ENCODE measurements at regions not wholly inside any gene's neighbourhood (a gene's known extent, or its start where the extent isn't known, plus 50 kb on each side); places are given as distances from the start of the nearest gene placed in this dataset.
A peak's percentile ranks its signal among the peaks of the same experiment; 100 is the strongest.

GRCh38 chr22:48380016-48380665, 1447.5 kb downstream of the BRD1 start:
- no peak for ATAC-seq (replicated peaks in 1 of 4)

GRCh38 chr22:48379371-48379770, 1448.3 kb downstream of the BRD1 start:
- ChIA-PET POLR2A (no interaction called here), CTCF (no interaction called here)
- Mint-ChIP-seq H3K9me3 (peaks cover 3 to 9% (median 5%) of the 10 kb centered on the region in 3 donors), H3K27me3 (peaks cover 4 to 14% of the 10 kb centered on the region in 2 donors), H3K4me1 (no peaks in the 10 kb centered on the region), H3K4me3 (no peak overlapping the region), H3K27ac (no peak overlapping the region), H3K36me3 (no peaks in the 10 kb centered on the region)
- Histone ChIP-seq H3K9me3 (no peaks in the 10 kb centered on the region), H3K27me3 (replicated peaks in 1 of 2; ENCODE audit: control insufficient read depth in 2 of 2, extremely low read depth in 1 of 2, insufficient read depth in 2 of 2, low read length in 1 of 2) (peaks cover 0 to 22% of the 10 kb centered on the region in 2 experiments), H3K36me3 (ENCODE audit: control insufficient read depth in 2 of 2, extremely low read depth in 1 of 2, insufficient read depth in 1 of 2, low read length in 1 of 2) (no peaks in the 10 kb centered on the region), H3K4me1 (ENCODE audit: control insufficient read depth in 1 of 2, extremely low read depth in 1 of 2, insufficient read depth in 2 of 2, low read length in 2 of 2) (no peaks in the 10 kb centered on the region), H3K27ac (ENCODE audit: low read length) (no peak overlapping the region), H3K4me3 (ENCODE audit: control insufficient read depth in 1 of 2, extremely low read depth in 1 of 2, low read length in 1 of 2) (no peak overlapping the region)
- ATAC-seq (replicated peaks in 1 of 4) (no peak), DNase-seq (no peak)
- WGBS (ENCODE audit: insufficient coverage): 96% methylated on average over 10 of the region's 13 CpGs

More at GRCh38 chr22:48380016-48380665, 1447.5 kb downstream of the BRD1 start:
- peaks cover 10 to 12% (median 11%) of the 10 kb centered on the region in 3 donors for H3K9me3 Mint-ChIP-seq
- H3K36me3 ChIP-seq (ENCODE audit: control insufficient read depth in 2 of 2, extremely low read depth in 1 of 2, insufficient read depth in 1 of 2, low read length in 1 of 2): no peaks in the 10 kb centered on the region
- H3K27ac ChIP-seq (ENCODE audit: low read length): no peak overlapping the region
- 97% methylated on average over 13 of the region's 13 CpGs for WGBS (ENCODE audit: insufficient coverage)
- no peaks in the 10 kb centered on the region for H3K9me3 ChIP-seq
- no peak overlapping the region for H3K4me3 ChIP-seq (ENCODE audit: control insufficient read depth in 1 of 2, extremely low read depth in 1 of 2, low read length in 1 of 2)
- peaks cover 4 to 11% of the 10 kb centered on the region in 2 donors for H3K27me3 Mint-ChIP-seq
- H3K4me1 Mint-ChIP-seq: no peaks in the 10 kb centered on the region
- H3K27me3 ChIP-seq (replicated peaks in 1 of 2; ENCODE audit: control insufficient read depth in 2 of 2, extremely low read depth in 1 of 2, insufficient read depth in 2 of 2, low read length in 1 of 2): peaks cover 0 to 22% of the 10 kb centered on the region in 2 experiments
- no peak overlapping the region for H3K4me3 Mint-ChIP-seq
- ChIA-PET POLR2A (no interaction called here), CTCF (no interaction called here)
- peak in 1 of 35 experiments; percentile 20 for DNase-seq
- peak overlapping the region in 1 of 2 donors; percentile 36 for H3K27ac Mint-ChIP-seq
- H3K36me3 Mint-ChIP-seq: no peaks in the 10 kb centered on the region
- H3K4me1 ChIP-seq (ENCODE audit: control insufficient read depth in 1 of 2, extremely low read depth in 1 of 2, insufficient read depth in 2 of 2, low read length in 2 of 2): no peaks in the 10 kb centered on the region

DNA sequence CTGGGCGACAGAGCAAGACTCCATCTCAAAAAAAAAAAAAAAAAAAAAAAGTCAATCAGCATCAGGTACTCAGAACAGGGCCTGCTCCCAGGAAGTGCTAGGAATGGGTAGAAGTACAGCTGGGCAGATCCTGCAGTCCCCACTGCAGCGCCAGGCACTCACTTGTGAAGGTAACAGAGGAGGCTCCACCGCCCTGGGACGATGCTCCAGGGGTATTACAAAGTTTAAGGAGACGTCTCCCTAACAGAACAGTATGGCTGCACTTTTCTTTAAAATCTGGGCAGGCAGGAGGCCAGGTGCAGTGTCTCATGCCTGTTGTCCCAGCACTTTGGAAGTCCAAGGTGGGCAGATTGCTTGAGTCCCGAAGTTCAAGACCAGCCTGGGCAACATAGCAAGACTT, 1449.0 kb downstream of the BRD1 start:
- no peaks in the 10 kb centered on the region for H3K36me3 ChIP-seq (ENCODE audit: control insufficient read depth in 2 of 2, extremely low read depth in 1 of 2, insufficient read depth in 1 of 2, low read length in 1 of 2)
- ChIA-PET CTCF (no interaction called here), POLR2A (interaction anchor here in 1 of 2 donors (0.7 kb wide), 1 partner anchor 21 kb away, joined by 13 read pairs; no protein-coding TSS in a partner anchor)
- Mint-ChIP-seq H3K4me1 (no peaks in the 10 kb centered on the region), H3K9me3 (peaks cover 0 to 5% (median 0%) of the 10 kb centered on the region in 3 donors), H3K4me3 (no peak overlapping the region), H3K27me3 (peaks cover 9 to 17% of the 10 kb centered on the region in 2 donors), H3K36me3 (no peaks in the 10 kb centered on the region), H3K27ac (no peak overlapping the region)
- H3K4me3 ChIP-seq (ENCODE audit: control insufficient read depth in 1 of 2, extremely low read depth in 1 of 2, low read length in 1 of 2): no peak overlapping the region
- ATAC-seq (replicated peaks in 1 of 4) (no peak), DNase-seq (peak in 1 of 35 experiments; percentile 1)
- no peaks in the 10 kb centered on the region for H3K9me3 ChIP-seq
- H3K27me3 ChIP-seq (replicated peaks in 1 of 2; ENCODE audit: control insufficient read depth in 2 of 2, extremely low read depth in 1 of 2, insufficient read depth in 2 of 2, low read length in 1 of 2): peaks cover 0 to 22% of the 10 kb centered on the region in 2 experiments
- 80% methylated on average over 4 of the region's 6 CpGs for WGBS (ENCODE audit: insufficient coverage)
- H3K27ac ChIP-seq (ENCODE audit: low read length): no peak overlapping the region
- no peaks in the 10 kb centered on the region for H3K4me1 ChIP-seq (ENCODE audit: control insufficient read depth in 1 of 2, extremely low read depth in 1 of 2, insufficient read depth in 2 of 2, low read length in 2 of 2)

GRCh38 chr22:48376936-48377712, 1450.5 kb downstream of the BRD1 start:
- Mint-ChIP-seq H3K27ac (no peak overlapping the region), H3K4me1 (no peaks in the 10 kb centered on the region), H3K9me3 (peaks cover 0 to 5% (median 0%) of the 10 kb centered on the region in 3 donors), H3K36me3 (no peaks in the 10 kb centered on the region), H3K27me3 (peaks cover 9 to 17% of the 10 kb centered on the region in 2 donors), H3K4me3 (no peak overlapping the region)
- ChIA-PET POLR2A (no interaction called here), CTCF (no interaction called here)
- 87% methylated on average over 3 of the region's 8 CpGs for WGBS (ENCODE audit: insufficient coverage)
- H3K9me3 ChIP-seq: no peaks in the 10 kb centered on the region
- no peak overlapping the region for H3K4me3 ChIP-seq (ENCODE audit: control insufficient read depth in 1 of 2, extremely low read depth in 1 of 2, low read length in 1 of 2)
- peaks cover 0 to 28% of the 10 kb centered on the region in 2 experiments for H3K27me3 ChIP-seq (replicated peaks in 1 of 2; ENCODE audit: control insufficient read depth in 2 of 2, extremely low read depth in 1 of 2, insufficient read depth in 2 of 2, low read length in 1 of 2)
- H3K27ac ChIP-seq (ENCODE audit: low read length): no peak overlapping the region
- H3K4me1 ChIP-seq (ENCODE audit: control insufficient read depth in 1 of 2, extremely low read depth in 1 of 2, insufficient read depth in 2 of 2, low read length in 2 of 2): no peaks in the 10 kb centered on the region
- H3K36me3 ChIP-seq (ENCODE audit: control insufficient read depth in 2 of 2, extremely low read depth in 1 of 2, insufficient read depth in 1 of 2, low read length in 1 of 2): no peaks in the 10 kb centered on the region
- ATAC-seq (replicated peaks in 1 of 4): no peak
- peak in 1 of 35 experiments; percentile 16 for DNase-seq

- Mint-ChIP-seq H3K4me1 (no peaks in the 10 kb centered on the region), H3K27ac (no peak overlapping the region), H3K4me3 (no peak overlapping the region), H3K9me3 (peaks cover 0 to 5% (median 0%) of the 10 kb centered on the region in 3 donors), H3K36me3 (no peaks in the 10 kb centered on the region), H3K27me3 (peaks cover 9 to 17% of the 10 kb centered on the region in 2 donors)
- 26% methylated on average over 4 of the region's 8 CpGs for WGBS (ENCODE audit: insufficient coverage)
- Histone ChIP-seq H3K9me3 (no peaks in the 10 kb centered on the region), H3K27me3 (replicated peaks in 1 of 2; ENCODE audit: control insufficient read depth in 2 of 2, extremely low read depth in 1 of 2, insufficient read depth in 2 of 2, low read length in 1 of 2) (peaks cover 0 to 28% of the 10 kb centered on the region in 2 experiments), H3K27ac (ENCODE audit: low read length) (no peak overlapping the region), H3K4me3 (ENCODE audit: control insufficient read depth in 1 of 2, extremely low read depth in 1 of 2, low read length in 1 of 2) (no peak overlapping the region), H3K4me1 (ENCODE audit: control insufficient read depth in 1 of 2, extremely low read depth in 1 of 2, insufficient read depth in 2 of 2, low read length in 2 of 2) (no peaks in the 10 kb centered on the region), H3K36me3 (ENCODE audit: control insufficient read depth in 2 of 2, extremely low read depth in 1 of 2, insufficient read depth in 1 of 2, low read length in 1 of 2) (no peaks in the 10 kb centered on the region)
- POLR2A ChIA-PET: no interaction called here
- ATAC-seq (replicated peaks in 1 of 4): no peak
- CTCF ChIA-PET: no interaction called here
- peak in 1 of 35 experiments; percentile 16 for DNase-seq
Measured at GRCh38 chr22:48376428-48376827, 1451.2 kb downstream of the BRD1 start.

DNA sequence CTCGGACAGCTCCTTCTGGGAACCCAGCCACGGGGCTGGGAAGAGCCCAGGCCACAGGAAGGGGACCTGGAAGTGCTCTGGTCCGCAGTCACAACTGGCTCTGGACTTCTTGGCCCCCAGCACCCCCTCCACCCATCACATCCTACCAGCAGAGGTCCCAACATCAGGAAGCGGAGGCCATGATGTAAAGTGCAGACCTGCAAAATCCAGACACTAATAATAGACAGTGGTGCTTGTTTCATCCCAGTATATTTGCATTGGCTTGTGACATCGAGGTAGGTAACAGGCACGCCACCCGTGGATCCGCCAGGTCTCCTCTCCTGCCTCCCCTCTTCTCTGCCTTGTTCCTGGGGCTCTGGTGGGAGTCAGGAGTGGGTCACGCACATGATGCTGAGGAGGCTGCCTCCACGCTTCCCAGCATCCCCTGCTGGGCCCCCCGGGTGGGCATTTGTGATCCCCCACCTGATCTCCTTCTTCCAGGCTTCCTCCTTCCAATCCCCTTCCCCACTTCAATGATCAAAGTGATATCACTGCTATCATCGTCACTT, 1454.0 kb downstream of the BRD1 start:
- H3K9me3 Mint-ChIP-seq: no peaks in the 10 kb centered on the region
- no peaks in the 10 kb centered on the region for H3K36me3 ChIP-seq (ENCODE audit: control insufficient read depth in 2 of 2, extremely low read depth in 1 of 2, insufficient read depth in 1 of 2, low read length in 1 of 2)
- ChIA-PET POLR2A (no interaction called here), CTCF (no interaction called here)
- H3K27me3 Mint-ChIP-seq: peaks cover 5 to 14% of the 10 kb centered on the region in 2 donors
- H3K4me3 ChIP-seq (ENCODE audit: control insufficient read depth in 1 of 2, extremely low read depth in 1 of 2, low read length in 1 of 2): no peak overlapping the region
- no peak overlapping the region for H3K27ac Mint-ChIP-seq
- no peak overlapping the region for H3K4me3 Mint-ChIP-seq
- no peak for ATAC-seq (replicated peaks in 1 of 4)
- no peaks in the 10 kb centered on the region for H3K36me3 Mint-ChIP-seq
- no peaks in the 10 kb centered on the region for H3K4me1 ChIP-seq (ENCODE audit: control insufficient read depth in 1 of 2, extremely low read depth in 1 of 2, insufficient read depth in 2 of 2, low read length in 2 of 2)
- H3K4me1 Mint-ChIP-seq: no peaks in the 10 kb centered on the region
- WGBS (ENCODE audit: insufficient coverage): 53% methylated on average over 2 of the region's 12 CpGs
- no peak overlapping the region for H3K27ac ChIP-seq (ENCODE audit: low read length)
- H3K9me3 ChIP-seq: no peaks in the 10 kb centered on the region
- no peak for DNase-seq
- peaks cover 0 to 16% of the 10 kb centered on the region in 2 experiments for H3K27me3 ChIP-seq (replicated peaks in 1 of 2; ENCODE audit: control insufficient read depth in 2 of 2, extremely low read depth in 1 of 2, insufficient read depth in 2 of 2, low read length in 1 of 2)

Measured in T-cell (primary cell).